ENCODE measurements at regions not wholly inside any gene's neighbourhood (a gene's known extent, or its start where the extent isn't known, plus 50 kb on each side); places are given as distances from the start of the nearest gene placed in this dataset.

- Histone ChIP-seq H3K36me3 (no peaks in the 10 kb centered on the region), H3K27me3 (replicated peaks; ENCODE audit: insufficient read depth) (no peaks in the 10 kb centered on the region), H3K4me1 (replicated peaks) (no peaks in the 10 kb centered on the region), H3K27ac (no peak overlapping the region), H3K4me3 (no peak overlapping the region), H3K9me3 (no peaks in the 10 kb centered on the region)
- WGBS, result 0% methylated on average over 1 of the region's 1 CpG
- no peak for TF ChIP-seq POLR2AphosphoS5 (IDR thresholded peaks at IDR 0.05)
- no peak for TF ChIP-seq CTCF (IDR thresholded peaks at IDR 0.05)
- no peak for DNase-seq (ENCODE audit: low spot score)
- intact Hi-C loops (cut with DNase I), result no loop called here
Observed at GRCh38 chr13:82439159-82439904, 1442.9 kb downstream of the SLITRK1 start.

- H3K4me3 ChIP-seq, result no peak overlapping the region
- DNase-seq (ENCODE audit: low spot score), result no peak
- no peaks in the 10 kb centered on the region for H3K4me1 ChIP-seq (replicated peaks)
- H3K36me3 ChIP-seq, result no peaks in the 10 kb centered on the region
- H3K27ac ChIP-seq, result no peak overlapping the region
- H3K27me3 ChIP-seq (replicated peaks; ENCODE audit: insufficient read depth), result no peaks in the 10 kb centered on the region
- no peaks in the 10 kb centered on the region for H3K9me3 ChIP-seq
- WGBS, result 70% methylated on average over 1 of the region's 1 CpG
- intact Hi-C loops (cut with DNase I), result no loop called here
- no peak for TF ChIP-seq CTCF (IDR thresholded peaks at IDR 0.05)
- TF ChIP-seq POLR2AphosphoS5 (IDR thresholded peaks at IDR 0.05), result no peak
- no peak for TF ChIP-seq POLR2A (IDR thresholded peaks at IDR 0.05)
Observed at GRCh38 chr13:82438320-82438719, 1444.0 kb downstream of the SLITRK1 start.

GRCh38 chr13:82436099-82436585 is 1446.1 kb downstream of the SLITRK1 start:
- no peaks in the 10 kb centered on the region for H3K9me3 ChIP-seq
- no peak for DNase-seq (ENCODE audit: low spot score)
- intact Hi-C loops (cut with DNase I), result no loop called here
- no peaks in the 10 kb centered on the region for H3K27me3 ChIP-seq (replicated peaks; ENCODE audit: insufficient read depth)
- WGBS, result 70% methylated on average over 1 of the region's 1 CpG
- H3K4me1 ChIP-seq (replicated peaks), result no peaks in the 10 kb centered on the region
- no peak for TF ChIP-seq POLR2A (IDR thresholded peaks at IDR 0.05)
- no peak overlapping the region for H3K4me3 ChIP-seq
- H3K27ac ChIP-seq, result no peak overlapping the region
- H3K36me3 ChIP-seq, result no peaks in the 10 kb centered on the region

- Histone ChIP-seq H3K27ac (no peak overlapping the region), H3K36me3 (no peaks in the 10 kb centered on the region), H3K9me3 (no peaks in the 10 kb centered on the region), H3K4me3 (no peak overlapping the region), H3K27me3 (replicated peaks; ENCODE audit: insufficient read depth) (no peaks in the 10 kb centered on the region), H3K4me1 (replicated peaks) (no peaks in the 10 kb centered on the region)
- TF ChIP-seq CTCF (IDR thresholded peaks at IDR 0.05) (no peak), POLR2A (IDR thresholded peaks at IDR 0.05) (no peak)
- WGBS, result 90% methylated on average over 2 of the region's 2 CpGs
- intact Hi-C loops (cut with DNase I), result no loop called here
- no peak for DNase-seq (ENCODE audit: low spot score)
Observed at GRCh38 chr13:82432949-82433348, 1449.3 kb downstream of the SLITRK1 start.

- no peak overlapping the region for H3K4me3 ChIP-seq
- TF ChIP-seq CTCF (IDR thresholded peaks at IDR 0.05) (no peak), POLR2AphosphoS5 (IDR thresholded peaks at IDR 0.05) (no peak), POLR2A (IDR thresholded peaks at IDR 0.05) (no peak)
- no peaks in the 10 kb centered on the region for H3K27me3 ChIP-seq (replicated peaks; ENCODE audit: insufficient read depth)
- DNase-seq (ENCODE audit: low spot score), result no peak
- H3K36me3 ChIP-seq, result no peaks in the 10 kb centered on the region
- no peak overlapping the region for H3K27ac ChIP-seq
- no peaks in the 10 kb centered on the region for H3K9me3 ChIP-seq
- WGBS, result 54% methylated on average over 5 of the region's 5 CpGs
- no peaks in the 10 kb centered on the region for H3K4me1 ChIP-seq (replicated peaks)
- intact Hi-C loops (cut with DNase I), result no loop called here
Observed at GRCh38 chr13:82412749-82413148, 1469.5 kb downstream of the SLITRK1 start.
